IMR-90 (cell line): ENCODE measurements at regions not wholly inside any gene's neighbourhood (a gene's known extent, or its start where the extent isn't known, plus 50 kb on each side); places are given as distances from the start of the nearest gene placed in this dataset.

Experiments used
- ATAC-seq: fragments of 200-7000 bp; cut with Tn5 transposase; 2 replicates; pipeline ENCODE4 v1.9.1; 2020; ENCODE audit warnings: low read depth, mild to moderate bottlenecking, moderate library complexity
- BruUV-seq: library from RNA; stranded (reverse); fragments of 400-500 nt; replicated peaks from 2 replicates; lab custom pipeline; 2021; lab: Mats Ljungman, UMichigan
- CTCF ChIA-PET: fragments of 300-600 bp; formaldehyde crosslinking; extraction: SDS; loops from one replicate; lab custom pipeline; 2021; ENCODE audit warnings: antibody characterized with exemption; lab: Yijun Ruan, JAX
- POLR2A ChIA-PET: fragments of 300-600 bp; sonication (Branson Sonifier 250); formaldehyde crosslinking; loops from one replicate; lab custom pipeline; 2022; ENCODE audit warnings: antibody characterized with exemption; ENCODE audit not compliant: unreplicated experiment; lab: Charles Lee
- DNase-seq: peaks from one replicate; pipeline ENCODE4 v3.0.0; 2013
- H2AFZ ChIP-seq: replicated peaks from 2 replicates; pipeline ENCODE3; 2013; ENCODE audit warnings: low read length, mild to moderate bottlenecking; ENCODE audit not compliant: poor library complexity
- H2AK5ac ChIP-seq: 2 replicates; pipeline ENCODE4 v1.6.1; 2013; ENCODE audit warnings: low read depth, low read length, inconsistent platforms
- H2AK9ac ChIP-seq: replicated peaks from 2 replicates; pipeline ENCODE3; 2013; ENCODE audit warnings: mild to moderate bottlenecking, low read depth, low read length, moderate library complexity; ENCODE audit not compliant: poor library complexity
- H2BK120ac ChIP-seq: 2 replicates; pipeline ENCODE4 v1.6.1; 2013; ENCODE audit warnings: low read depth, low read length, inconsistent platforms
- H2BK15ac ChIP-seq: 3 replicates; pipeline ENCODE4 v1.6.1; 2013; ENCODE audit warnings: low read depth, low read length, inconsistent platforms
- H2BK20ac ChIP-seq: 2 replicates; pipeline ENCODE4 v1.6.1; 2013; ENCODE audit warnings: low read depth, mild to moderate bottlenecking, inconsistent platforms, low read length, moderate library complexity
- H2BK5ac ChIP-seq: 2 replicates; pipeline ENCODE4 v1.6.1; 2013; ENCODE audit warnings: mild to moderate bottlenecking, low read depth, low read length, inconsistent platforms; ENCODE audit not compliant: poor library complexity, severe bottlenecking
- H3K14ac ChIP-seq: replicated peaks from 2 replicates; pipeline ENCODE4 v1.6.1; 2013; ENCODE audit warnings: low read depth, low read length, inconsistent platforms
- H3K18ac ChIP-seq: 2 replicates; pipeline ENCODE4 v1.6.1; 2013; ENCODE audit warnings: low read depth, low read length, control low read depth
- H3K23ac ChIP-seq: 2 replicates; pipeline ENCODE4 v1.6.1; 2013; ENCODE audit warnings: low read depth, low read length, inconsistent platforms
- H3K27ac ChIP-seq: 2 replicates; pipeline ENCODE4 v1.5.1; 2013; ENCODE audit warnings: mild to moderate bottlenecking, control low read depth, low read length; ENCODE audit not compliant: insufficient read depth
- H3K27me3 ChIP-seq: 2 replicates; pipeline ENCODE4 v1.6.1; 2013; ENCODE audit warnings: low read length; ENCODE audit not compliant: control insufficient read depth, insufficient read depth
- H3K36me3 ChIP-seq: 2 replicates; pipeline ENCODE4 v1.6.1; 2013; ENCODE audit warnings: low read length, mixed read lengths; ENCODE audit not compliant: control insufficient read depth, insufficient read depth
- H3K4ac ChIP-seq: 2 replicates; pipeline ENCODE4 v1.6.1; 2013; ENCODE audit warnings: low read depth, low read length, inconsistent platforms
- H3K4me1 ChIP-seq: 2 replicates; pipeline ENCODE4 v1.6.1; 2013; ENCODE audit warnings: low read length, mixed read lengths; ENCODE audit not compliant: control insufficient read depth, insufficient read depth
- H3K4me2 ChIP-seq: 2 replicates; pipeline ENCODE4 v1.6.1; 2013; ENCODE audit warnings: low read depth, mild to moderate bottlenecking, control low read depth, low read length, moderate library complexity
- H3K4me3 ChIP-seq: 2 replicates; pipeline ENCODE4 v1.5.1; 2013; ENCODE audit warnings: low read depth, mild to moderate bottlenecking, control low read depth, low read length, moderate library complexity; ENCODE audit not compliant: insufficient read depth
- H3K56ac ChIP-seq: 2 replicates; pipeline ENCODE4 v1.6.1; 2013; ENCODE audit warnings: low read length, inconsistent platforms; ENCODE audit not compliant: insufficient read depth; ENCODE audit errors: extremely low read depth
- H3K79me1 ChIP-seq, 2 experiments: 2 replicates each; pipeline ENCODE4 v1.6.1; 2013; ENCODE audit warnings: low read length in 2 of 2, inconsistent platforms in 1 of 2, low read depth in 1 of 2
- H3K9ac ChIP-seq: 2 replicates; pipeline ENCODE4 v1.6.1; 2013; ENCODE audit warnings: low read depth, low read length, control low read depth
- H3K9me1 ChIP-seq: 2 replicates; pipeline ENCODE4 v1.6.1; 2013; ENCODE audit warnings: low read length, inconsistent platforms; ENCODE audit not compliant: insufficient read depth
- H3K9me3 ChIP-seq: 2 replicates; pipeline ENCODE4 v1.6.1; 2013; ENCODE audit warnings: low read length; ENCODE audit not compliant: control insufficient read depth, insufficient read depth
- H4K20me1 ChIP-seq: 2 replicates; pipeline ENCODE4 v1.6.1; 2013; ENCODE audit warnings: low read length, inconsistent platforms; ENCODE audit not compliant: insufficient read depth
- H4K5ac ChIP-seq: 2 replicates; pipeline ENCODE4 v1.6.1; 2013; ENCODE audit warnings: mild to moderate bottlenecking, low read depth, low read length, control low read depth
- H4K8ac ChIP-seq, 2 experiments: 2 replicates each; pipeline ENCODE4 v1.6.1; 2013; ENCODE audit warnings: low read depth in 2 of 2, low read length in 2 of 2, control low read depth in 1 of 2, inconsistent platforms in 1 of 2
- H4K91ac ChIP-seq: 2 replicates; pipeline ENCODE4 v1.6.1; 2013; ENCODE audit warnings: low read depth, low read length, inconsistent platforms; ENCODE audit not compliant: insufficient read depth
- CHD1 ChIP-seq: IDR thresholded peaks from 2 replicates; pipeline ENCODE4 v1.6.1; 2012; ENCODE audit warnings: low read depth, low read length, improper control_type of control experiment
- MAFK ChIP-seq: IDR thresholded peaks from 2 replicates; pipeline ENCODE4 v1.6.1; 2012; ENCODE audit warnings: low read depth, low read length, improper control_type of control experiment
- MAZ ChIP-seq: IDR thresholded peaks from 2 replicates; pipeline ENCODE4 v1.6.1; 2012; ENCODE audit warnings: low read depth, mild to moderate bottlenecking, low read length, improper control_type of control experiment, moderate library complexity, borderline replicate concordance
- MXI1 ChIP-seq: IDR thresholded peaks from 2 replicates; pipeline ENCODE4 v1.6.1; 2012; ENCODE audit warnings: low read depth, mild to moderate bottlenecking, low read length, moderate library complexity, borderline replicate concordance
- RCOR1 ChIP-seq: IDR thresholded peaks from 2 replicates; pipeline ENCODE4 v1.6.1; 2012; ENCODE audit warnings: mild to moderate bottlenecking, low read length, improper control_type of control experiment; ENCODE audit not compliant: insufficient replicate concordance
- WGBS, 2 experiments: methylation state at CpG; one replicate each; pipeline versions ENCODE4 v1.1.5 to v1.1.7; 2013; ENCODE audit warnings: missing lambda C conversion rate in 2 of 2; ENCODE audit not compliant: insufficient read length in 1 of 2; ENCODE audit errors: extremely low coverage in 2 of 2; 5-methylcytosine and 5-hydroxymethylcytosine counted together
- dilution Hi-C: fragments of 300-500 bp; cut with HindIII; formaldehyde crosslinking; loops from one replicate; pipeline ENCODE4 v1.14.3; 2018; ENCODE audit warnings: low sequenced_read_pairs; ENCODE audit not compliant: unreplicated experiment
- in situ Hi-C: fragments of 300-500 bp; cut with MboI; formaldehyde crosslinking; loops from 3 replicates; pipeline ENCODE4 v1.14.3; 2019; ENCODE audit warnings: low sequenced_read_pairs, inconsistent platforms, mixed read lengths
- intact Hi-C: fragments of 100-400 bp; cut with micrococcal nuclease; formaldehyde crosslinking; loops from 2 replicates; pipeline ENCODE4 v1.10.0; 2022
- TF ChIP-seq, protein P1 (sequence below): fragments of 150-350 bp; IDR thresholded peaks from 2 replicates; pipeline ENCODE4 v1.6.1; 2016; ENCODE audit warnings: low read depth, mild to moderate bottlenecking, low read length, moderate library complexity, borderline replicate concordance
- TF ChIP-seq, protein P2 (sequence below): fragments of 150-350 bp; IDR thresholded peaks from 2 replicates; pipeline ENCODE4 v1.6.1; 2017; ENCODE audit warnings: mild to moderate bottlenecking, antibody characterized with exemption, low read length, low read depth

DNA sequence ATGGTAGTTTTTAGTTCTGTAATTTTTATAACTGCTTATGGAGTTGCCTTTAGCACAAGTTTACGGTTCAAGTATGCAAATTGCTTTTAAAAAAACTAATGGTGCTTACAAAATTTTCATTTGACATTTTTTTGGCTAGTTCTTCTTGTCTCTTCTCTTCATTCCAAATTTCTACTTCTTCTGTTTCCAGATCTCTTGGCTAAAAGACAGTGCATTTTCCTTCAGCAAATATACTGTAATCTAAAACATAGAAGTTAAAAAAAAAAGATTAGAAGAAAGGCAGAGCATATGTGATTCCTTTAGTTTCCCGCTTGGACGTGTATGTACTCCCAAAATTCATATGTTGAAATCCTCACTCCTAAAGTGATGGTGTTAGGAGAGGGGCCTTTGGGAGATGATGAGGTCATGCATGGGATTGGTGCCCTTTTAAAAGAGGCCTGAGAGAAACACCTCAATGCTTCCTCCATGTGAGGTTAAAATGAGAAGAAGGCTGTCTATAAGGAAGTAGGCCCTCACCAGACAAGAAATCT, 132.1 kb upstream of the NPY2R start:
- no peak overlapping the region for H3K56ac ChIP-seq
- H2BK15ac ChIP-seq: no peak overlapping the region
- no peak overlapping the region for H2AK5ac ChIP-seq
- no peak overlapping the region for H3K4ac ChIP-seq
- no peak overlapping the region for H4K91ac ChIP-seq
- intact Hi-C loops: no loop called here
- no peaks in the 10 kb centered on the region for H3K36me3 ChIP-seq
- H2BK20ac ChIP-seq: no peak overlapping the region
- dilution Hi-C loops: no loop called here
- POLR2A ChIA-PET: no interaction called here
- H3K4me2 ChIP-seq: no peak overlapping the region
- no peak overlapping the region for H2AFZ ChIP-seq
- in situ Hi-C loops: no loop called here
- no peaks in the 10 kb centered on the region for H3K9me1 ChIP-seq
- CTCF ChIA-PET: no interaction called here
- H3K23ac ChIP-seq: no peak overlapping the region
- H2BK5ac ChIP-seq: no peak overlapping the region
- TF ChIP-seq MAFK (no peak), MXI1 (no peak), MAZ (no peak), CHD1 (no peak), RCOR1 (no peak)
- TF ChIP-seq, protein P1, sequence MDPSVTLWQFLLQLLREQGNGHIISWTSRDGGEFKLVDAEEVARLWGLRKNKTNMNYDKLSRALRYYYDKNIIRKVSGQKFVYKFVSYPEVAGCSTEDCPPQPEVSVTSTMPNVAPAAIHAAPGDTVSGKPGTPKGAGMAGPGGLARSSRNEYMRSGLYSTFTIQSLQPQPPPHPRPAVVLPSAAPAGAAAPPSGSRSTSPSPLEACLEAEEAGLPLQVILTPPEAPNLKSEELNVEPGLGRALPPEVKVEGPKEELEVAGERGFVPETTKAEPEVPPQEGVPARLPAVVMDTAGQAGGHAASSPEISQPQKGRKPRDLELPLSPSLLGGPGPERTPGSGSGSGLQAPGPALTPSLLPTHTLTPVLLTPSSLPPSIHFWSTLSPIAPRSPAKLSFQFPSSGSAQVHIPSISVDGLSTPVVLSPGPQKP: no peak
- TF ChIP-seq, protein P2, sequence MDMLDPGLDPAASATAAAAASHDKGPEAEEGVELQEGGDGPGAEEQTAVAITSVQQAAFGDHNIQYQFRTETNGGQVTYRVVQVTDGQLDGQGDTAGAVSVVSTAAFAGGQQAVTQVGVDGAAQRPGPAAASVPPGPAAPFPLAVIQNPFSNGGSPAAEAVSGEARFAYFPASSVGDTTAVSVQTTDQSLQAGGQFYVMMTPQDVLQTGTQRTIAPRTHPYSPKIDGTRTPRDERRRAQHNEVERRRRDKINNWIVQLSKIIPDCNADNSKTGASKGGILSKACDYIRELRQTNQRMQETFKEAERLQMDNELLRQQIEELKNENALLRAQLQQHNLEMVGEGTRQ: no peak
- no peaks in the 10 kb centered on the region for H4K20me1 ChIP-seq
- H3K14ac ChIP-seq: no peak overlapping the region
- H2AK9ac ChIP-seq: no peak overlapping the region
- H3K18ac ChIP-seq: no peak overlapping the region
- H3K79me1 ChIP-seq: no peaks in the 10 kb centered on the region
- H3K27ac ChIP-seq: no peak overlapping the region
- no peaks in the 10 kb centered on the region for H3K27me3 ChIP-seq
- BruUV-seq: no TSS peak
- H3K9ac ChIP-seq: no peak overlapping the region
- no peak overlapping the region for H4K5ac ChIP-seq
- no peak for ATAC-seq
- WGBS, 2 experiments: no CpG with 5 or more reads among the region's 3 CpGs
- H3K9me3 ChIP-seq: no peaks in the 10 kb centered on the region
- no peak for DNase-seq
- no peak overlapping the region for H3K4me3 ChIP-seq
- no peak overlapping the region for H2BK120ac ChIP-seq
- H4K8ac ChIP-seq: no peak overlapping the region
- no peaks in the 10 kb centered on the region for H3K4me1 ChIP-seq
